HepG2 (cell line): ENCODE measurements at regions not wholly inside any gene's neighbourhood (a gene's known extent, or its start where the extent isn't known, plus 50 kb on each side); places are given as distances from the start of the nearest gene placed in this dataset.

Experiments
- ATAC-seq: fragments of 200-7000 bp; cut with Tn5 transposase; 3 replicates; pipeline ENCODE4 v1.9.1; 2020; ENCODE audit warnings: mild to moderate bottlenecking, moderate library complexity
- BruUV-seq: library from RNA; stranded (reverse); fragments of 400-500 nt; replicated peaks from 2 replicates; lab custom pipeline; 2021; lab: Mats Ljungman, UMichigan
- CTCF ChIA-PET: fragments of 300-600 bp; formaldehyde crosslinking; extraction: SDS; loops from one replicate; lab custom pipeline; 2021; ENCODE audit warnings: low total read pairs, inconsistent platforms, low intra/inter-chr PET ratio; lab: Yijun Ruan, JAX
- POLR2A ChIA-PET: fragments of 350-600 bp; sonication (Branson Sonifier 250); formaldehyde crosslinking; loops from one replicate; lab custom pipeline; 2020; ENCODE audit warnings: antibody characterized with exemption, inconsistent platforms; lab: Yijun Ruan, JAX
- DNase-seq: peaks from one replicate; pipeline ENCODE4 v3.0.0-alpha.2; 2015; ENCODE audit warnings: low spot score
- FAIRE-seq: peaks from 3 replicates; lab custom pipeline; 2011; peaks lifted over from hg19 to GRCh38; lab: Jason Lieb, UNC
- H2AFZ ChIP-seq: one replicate; pipeline ENCODE4 v1.6.1; 2011; ENCODE audit warnings: low read length, inconsistent platforms
- H3K27ac ChIP-seq: fragments of 300-600 bp; 3 replicates; pipeline ENCODE4 v1.8.0; 2011; ENCODE audit warnings: mixed run types, mild to moderate bottlenecking, mixed read lengths, low read length, inconsistent platforms; ENCODE audit not compliant: insufficient read depth; ENCODE audit errors: extremely low read length
- H3K27me3 ChIP-seq, 2 experiments: fragments of 200-600 bp in 1 of 2; 2 replicates in 1 of 2; 3 replicates in 1 of 2; pipeline versions ENCODE4 v1.6.0 to v1.8.0; 2011; ENCODE audit warnings: low read length in 2 of 2, mild to moderate bottlenecking in 2 of 2, moderate library complexity in 2 of 2, inconsistent platforms in 1 of 2; ENCODE audit not compliant: insufficient read depth in 2 of 2, control insufficient read depth in 1 of 2
- H3K36me3 ChIP-seq, 2 experiments: fragments of 200-600 bp in 1 of 2; replicated peaks in 1 of 2; 2 replicates in 1 of 2; 3 replicates in 1 of 2; pipeline versions ENCODE4 v1.5.1 to v1.8.0; 2011; ENCODE audit warnings: low read length in 2 of 2, inconsistent platforms in 1 of 2; ENCODE audit not compliant: insufficient read depth in 2 of 2, control insufficient read depth in 1 of 2
- H3K4me1 ChIP-seq: 2 replicates; pipeline ENCODE4 v1.5.1; 2012; ENCODE audit warnings: low read length, inconsistent platforms; ENCODE audit not compliant: insufficient read depth
- H3K4me2 ChIP-seq: 2 replicates; pipeline ENCODE4 v1.6.0; 2011; ENCODE audit warnings: low read depth, low read length, inconsistent platforms
- H3K4me3 ChIP-seq, 3 experiments: fragments of 200-600 bp in 1 of 3; sonication (generic), shearing (Covaris generic) in 1 of 3; replicated peaks in 1 of 3; 2 replicates each; pipeline ENCODE4 v1.5.1; 2011 to 2016; ENCODE audit warnings: low read length in 3 of 3, inconsistent platforms in 2 of 3, low read depth in 2 of 3, mild to moderate bottlenecking in 2 of 3, control low read depth in 1 of 3, mixed read lengths in 1 of 3; ENCODE audit not compliant: insufficient read depth in 1 of 3
- H3K79me2 ChIP-seq: one replicate; pipeline ENCODE4 v1.6.1; 2011; ENCODE audit warnings: low read length, inconsistent platforms; ENCODE audit not compliant: insufficient read depth
- H3K9ac ChIP-seq: 2 replicates; pipeline ENCODE4 v1.6.0; 2011; ENCODE audit warnings: mild to moderate bottlenecking, low read depth, low read length, inconsistent platforms; ENCODE audit not compliant: insufficient read depth
- H3K9me3 ChIP-seq: 2 replicates; pipeline ENCODE4 v1.5.1; 2012; ENCODE audit warnings: mild to moderate bottlenecking, low read length
- H4K20me1 ChIP-seq: 2 replicates; pipeline ENCODE4 v1.6.0; 2011; ENCODE audit warnings: inconsistent platforms, mild to moderate bottlenecking, low read length, moderate library complexity; ENCODE audit not compliant: insufficient read depth
- BRD4 ChIP-seq: sonication (generic); formaldehyde crosslinking; IDR thresholded peaks from 2 replicates; pipeline ENCODE4 v1.4.0; 2020; ENCODE audit warnings: missing genetic modification reagents
- CC2D1A ChIP-seq: sonication (generic); formaldehyde crosslinking; IDR thresholded peaks from 2 replicates; pipeline ENCODE4 v1.8.1; 2023; ENCODE audit warnings: mild to moderate bottlenecking, missing genetic modification reagents
- CREM ChIP-seq, 2 experiments: sonication (generic) in 1 of 2; formaldehyde crosslinking in 1 of 2; IDR thresholded peaks; 2 replicates each; pipeline versions ENCODE4 v1.4.0 to v1.6.1; 2016 to 2020; ENCODE audit warnings: antibody characterized with exemption in 1 of 2, mild to moderate bottlenecking in 1 of 2, missing genetic modification reagents in 1 of 2
- ELF4 ChIP-seq: sonication (generic); formaldehyde crosslinking; IDR thresholded peaks from 2 replicates; pipeline ENCODE4 v1.5.0; 2020; ENCODE audit warnings: missing genetic modification reagents, mild to moderate bottlenecking, moderate library complexity, borderline replicate concordance
- KAT7 ChIP-seq: IDR thresholded peaks from 2 replicates; pipeline ENCODE4 v1.6.1; 2018; ENCODE audit warnings: borderline replicate concordance, missing compliant biosample characterization
- NFE2 ChIP-seq: sonication (generic); formaldehyde crosslinking; IDR thresholded peaks from 2 replicates; pipeline ENCODE4 v1.4.0; 2020; ENCODE audit warnings: missing genetic modification reagents
- NFKBIZ ChIP-seq: IDR thresholded peaks from 2 replicates; pipeline ENCODE4 v1.6.1; 2018; ENCODE audit warnings: missing genetic modification reagents, missing compliant biosample characterization
- NR3C1 ChIP-seq: sonication (generic); formaldehyde crosslinking; IDR thresholded peaks from 2 replicates; pipeline ENCODE4 v1.4.0; 2020; ENCODE audit warnings: missing genetic modification reagents
- RAD21 ChIP-seq: fragments of 450-650 bp; formaldehyde crosslinking; IDR thresholded peaks from 2 replicates; pipeline ENCODE4 v1.5.0; 2020; ENCODE audit warnings: mild to moderate bottlenecking
- SP2 ChIP-seq: sonication (generic); formaldehyde crosslinking; IDR thresholded peaks from 2 replicates; pipeline ENCODE4 v1.5.1; 2020; ENCODE audit warnings: mild to moderate bottlenecking, missing genetic modification reagents
- TAF15 ChIP-seq: fragments of 200-400 bp; formaldehyde crosslinking; IDR thresholded peaks from one replicate; pipeline ENCODE4 v1.6.1; 2018; ENCODE audit warnings: mild to moderate bottlenecking, low read depth, low read length; ENCODE audit not compliant: poor library complexity, severe bottlenecking
- TCF7 ChIP-seq: sonication (generic); IDR thresholded peaks from 2 replicates; pipeline ENCODE4 v1.6.1; 2016; ENCODE audit warnings: antibody characterized with exemption, low read depth
- ZNF34 ChIP-seq: sonication (generic); formaldehyde crosslinking; IDR thresholded peaks from 2 replicates; pipeline ENCODE4 v1.4.0; 2020; ENCODE audit warnings: mild to moderate bottlenecking, missing genetic modification reagents, borderline replicate concordance
- ZNF343 ChIP-seq: sonication (generic); formaldehyde crosslinking; IDR thresholded peaks from 2 replicates; pipeline ENCODE4 v1.4.0; 2020; ENCODE audit warnings: mild to moderate bottlenecking, missing genetic modification reagents
- ZNF558 ChIP-seq: sonication (generic); formaldehyde crosslinking; IDR thresholded peaks from 2 replicates; pipeline ENCODE4 v1.9.0; 2022; ENCODE audit warnings: mild to moderate bottlenecking, missing genetic modification reagents, borderline replicate concordance
- ZSCAN21 ChIP-seq: sonication (generic); formaldehyde crosslinking; IDR thresholded peaks from 2 replicates; pipeline ENCODE4 v1.8.0; 2022; ENCODE audit warnings: mild to moderate bottlenecking, missing genetic modification reagents, moderate library complexity, borderline replicate concordance
- WGBS: methylation state at CpG from one replicate; pipeline ENCODE4 v1.1.6; 2017; ENCODE audit warnings: low lambda C conversion rate; 5-methylcytosine and 5-hydroxymethylcytosine counted together
- in situ Hi-C: cut with HindIII; loops from 2 replicates; pipeline ENCODE4 v1.10.0; 2017; ENCODE audit warnings: low pct_unique_long_range_greater_than_20kb; ENCODE audit not compliant: extremely low pct_ligation_motif_present
- intact Hi-C: fragments of 100-400 bp; cut with micrococcal nuclease; formaldehyde crosslinking; loops from one replicate; pipeline ENCODE4 v1.10.0; 2022; ENCODE audit not compliant: unreplicated experiment
- TF ChIP-seq, protein P1 (sequence below): sonication (generic); formaldehyde crosslinking; IDR thresholded peaks from 2 replicates; pipeline ENCODE4 v1.8.1; 2023; ENCODE audit warnings: missing genetic modification reagents, inconsistent platforms, borderline replicate concordance
- TF ChIP-seq, protein P2 (sequence below): sonication (generic); formaldehyde crosslinking; IDR thresholded peaks from 2 replicates; pipeline ENCODE4 v1.5.0; 2020; ENCODE audit warnings: missing genetic modification reagents
- TF ChIP-seq, protein P3 (sequence below): sonication (generic); formaldehyde crosslinking; IDR thresholded peaks from 2 replicates; pipeline ENCODE4 v1.5.1; 2020; ENCODE audit warnings: mild to moderate bottlenecking, moderate library complexity, missing genetic modification reagents

GRCh38 chr2:8552293-8552801 is 129.5 kb upstream of the ID2 start (continued):
- TF ChIP-seq RAD21 (CRISPR knock-in tag) (no peak), ZNF558 (CRISPR knock-in tag) (no peak), ZSCAN21 (no peak), NFE2 (no peak), CREM (IDR thresholded peaks at IDR 0.05) (no peak), CREM (CRISPR knock-in tag; IDR thresholded peaks at IDR 0.05) (no peak), KAT7 (CRISPR knock-in tag) (no peak), BRD4 (CRISPR knock-in tag) (no peak), NR3C1 (CRISPR knock-in tag) (no peak)
- TF ChIP-seq, protein P1, sequence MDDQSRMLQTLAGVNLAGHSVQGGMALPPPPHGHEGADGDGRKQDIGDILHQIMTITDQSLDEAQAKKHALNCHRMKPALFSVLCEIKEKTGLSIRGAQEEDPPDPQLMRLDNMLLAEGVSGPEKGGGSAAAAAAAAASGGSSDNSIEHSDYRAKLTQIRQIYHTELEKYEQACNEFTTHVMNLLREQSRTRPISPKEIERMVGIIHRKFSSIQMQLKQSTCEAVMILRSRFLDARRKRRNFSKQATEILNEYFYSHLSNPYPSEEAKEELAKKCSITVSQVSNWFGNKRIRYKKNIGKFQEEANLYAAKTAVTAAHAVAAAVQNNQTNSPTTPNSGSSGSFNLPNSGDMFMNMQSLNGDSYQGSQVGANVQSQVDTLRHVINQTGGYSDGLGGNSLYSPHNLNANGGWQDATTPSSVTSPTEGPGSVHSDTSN (CRISPR knock-in tag), result no peak

DNA sequence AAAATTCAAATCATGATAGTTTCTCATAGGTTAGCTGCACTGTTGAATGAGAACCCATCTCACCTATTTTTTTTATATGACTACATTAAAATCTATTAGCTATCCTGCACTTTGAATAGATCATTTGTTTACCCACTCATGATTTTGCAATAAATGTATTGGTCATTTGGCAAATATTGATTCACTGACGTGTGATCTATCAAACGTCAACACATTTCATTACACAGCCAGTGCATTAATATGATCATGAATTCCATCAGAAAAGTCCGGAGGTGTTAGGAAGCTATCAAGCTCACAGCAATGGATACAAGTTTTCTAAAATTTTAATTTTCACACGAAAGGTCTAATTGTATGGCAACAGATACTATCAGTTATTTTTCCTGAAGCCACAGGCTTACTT is 128.2 kb upstream of the ID2 start:
- BruUV-seq, result no TSS peak
- FAIRE-seq (no peak), ATAC-seq (no peak), DNase-seq (no peak)
- TF ChIP-seq CC2D1A (CRISPR knock-in tag) (no peak), SP2 (no peak), ZNF34 (CRISPR knock-in tag) (no peak), NFKBIZ (CRISPR knock-in tag) (no peak), ELF4 (no peak), TCF7 (no peak), TAF15 (no peak), ZNF343 (CRISPR knock-in tag) (no peak)
- TF ChIP-seq, protein P2, sequence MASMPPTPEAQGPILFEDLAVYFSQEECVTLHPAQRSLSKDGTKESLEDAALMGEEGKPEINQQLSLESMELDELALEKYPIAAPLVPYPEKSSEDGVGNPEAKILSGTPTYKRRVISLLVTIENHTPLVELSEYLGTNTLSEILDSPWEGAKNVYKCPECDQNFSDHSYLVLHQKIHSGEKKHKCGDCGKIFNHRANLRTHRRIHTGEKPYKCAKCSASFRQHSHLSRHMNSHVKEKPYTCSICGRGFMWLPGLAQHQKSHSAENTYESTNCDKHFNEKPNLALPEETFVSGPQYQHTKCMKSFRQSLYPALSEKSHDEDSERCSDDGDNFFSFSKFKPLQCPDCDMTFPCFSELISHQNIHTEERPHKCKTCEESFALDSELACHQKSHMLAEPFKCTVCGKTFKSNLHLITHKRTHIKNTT (CRISPR knock-in tag), result no peak
- TF ChIP-seq, protein P3, sequence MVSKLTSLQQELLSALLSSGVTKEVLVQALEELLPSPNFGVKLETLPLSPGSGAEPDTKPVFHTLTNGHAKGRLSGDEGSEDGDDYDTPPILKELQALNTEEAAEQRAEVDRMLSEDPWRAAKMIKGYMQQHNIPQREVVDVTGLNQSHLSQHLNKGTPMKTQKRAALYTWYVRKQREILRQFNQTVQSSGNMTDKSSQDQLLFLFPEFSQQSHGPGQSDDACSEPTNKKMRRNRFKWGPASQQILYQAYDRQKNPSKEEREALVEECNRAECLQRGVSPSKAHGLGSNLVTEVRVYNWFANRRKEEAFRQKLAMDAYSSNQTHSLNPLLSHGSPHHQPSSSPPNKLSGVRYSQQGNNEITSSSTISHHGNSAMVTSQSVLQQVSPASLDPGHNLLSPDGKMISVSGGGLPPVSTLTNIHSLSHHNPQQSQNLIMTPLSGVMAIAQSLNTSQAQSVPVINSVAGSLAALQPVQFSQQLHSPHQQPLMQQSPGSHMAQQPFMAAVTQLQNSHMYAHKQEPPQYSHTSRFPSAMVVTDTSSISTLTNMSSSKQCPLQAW, result no peak
- Histone ChIP-seq H4K20me1 (no peaks in the 10 kb centered on the region), H3K27me3 (peaks cover 0 to 27% of the 10 kb centered on the region in 2 experiments; a peak in 4 of 5 replicates), H3K79me2 (no peaks in the 10 kb centered on the region), H3K9me3 (peaks cover 4% of the 10 kb centered on the region; the same call in 1 of the 2 replicates), H3K9ac (no peak overlapping the region), H3K4me2 (no peak overlapping the region), H3K36me3 (no peaks in the 10 kb centered on the region), H3K4me3 (no peak overlapping the region), H3K27ac (no peak overlapping the region), H3K4me1 (peaks cover 8% of the 10 kb centered on the region; the same call in 1 of the 2 replicates), H2AFZ (no peak overlapping the region)
- CTCF ChIA-PET, result no interaction called here
- POLR2A ChIA-PET, result interaction anchor here (1.1 kb wide), 1 partner anchor 21 kb away, joined by 3 read pairs; no protein-coding TSS in a partner anchor
- in situ Hi-C loops (no loop called here), intact Hi-C loops (no loop called here)
- 29% methylated on average over 4 of the region's 4 CpGs for WGBS
